ENCODE measurements at regions not wholly inside any gene's neighbourhood (a gene's known extent, or its start where the extent isn't known, plus 50 kb on each side); places are given as distances from the start of the nearest gene placed in this dataset.
"Not testable (repeated sequence)": the region's sequence is repeated elsewhere in the genome, so short reads cannot be mapped to it uniquely, and the experiment has no call there.

DNA sequence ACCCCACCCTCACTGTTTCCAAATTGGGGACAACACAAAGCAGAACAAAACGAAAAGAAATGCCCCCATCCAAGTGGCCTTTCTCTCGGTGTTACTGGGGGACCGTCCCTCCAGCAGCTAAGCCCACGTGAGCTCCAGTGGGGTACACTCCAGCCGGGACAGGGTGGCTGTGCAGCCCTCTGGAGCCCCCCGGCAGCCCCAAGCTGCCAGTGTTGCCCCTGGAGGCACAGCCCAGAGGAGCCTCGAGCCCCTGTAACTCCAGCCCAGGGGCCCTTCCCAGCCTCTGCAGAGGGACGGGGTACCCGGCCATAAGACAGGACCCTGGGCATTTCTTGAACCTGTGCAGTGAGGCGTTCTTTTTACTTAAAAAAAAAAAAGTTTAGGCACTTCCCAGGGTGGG, 124.5 kb upstream of the KCTD7 start:
- no peak for DNase-seq

DNA sequence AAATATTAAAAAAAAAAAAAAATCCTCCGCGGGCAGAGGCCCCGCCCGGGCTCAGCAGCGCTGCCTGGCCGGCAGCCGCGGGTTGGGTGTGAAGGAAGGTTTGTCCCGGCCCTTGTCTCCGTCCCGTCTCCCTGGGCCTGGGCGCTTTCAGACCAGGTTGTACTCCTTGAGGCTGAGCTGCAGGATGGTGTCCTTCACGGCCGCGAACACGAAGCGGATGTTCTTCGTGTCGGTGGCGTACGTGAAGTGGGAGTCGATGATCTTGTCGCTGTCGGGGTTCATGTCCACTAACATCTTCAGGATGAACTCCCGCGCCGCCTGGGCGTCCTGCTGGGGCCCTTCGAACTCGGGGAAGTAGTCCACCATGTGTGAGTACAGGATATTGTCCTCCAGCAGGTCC, 123.7 kb upstream of the KCTD7 start:
- no peak for DNase-seq

DNA sequence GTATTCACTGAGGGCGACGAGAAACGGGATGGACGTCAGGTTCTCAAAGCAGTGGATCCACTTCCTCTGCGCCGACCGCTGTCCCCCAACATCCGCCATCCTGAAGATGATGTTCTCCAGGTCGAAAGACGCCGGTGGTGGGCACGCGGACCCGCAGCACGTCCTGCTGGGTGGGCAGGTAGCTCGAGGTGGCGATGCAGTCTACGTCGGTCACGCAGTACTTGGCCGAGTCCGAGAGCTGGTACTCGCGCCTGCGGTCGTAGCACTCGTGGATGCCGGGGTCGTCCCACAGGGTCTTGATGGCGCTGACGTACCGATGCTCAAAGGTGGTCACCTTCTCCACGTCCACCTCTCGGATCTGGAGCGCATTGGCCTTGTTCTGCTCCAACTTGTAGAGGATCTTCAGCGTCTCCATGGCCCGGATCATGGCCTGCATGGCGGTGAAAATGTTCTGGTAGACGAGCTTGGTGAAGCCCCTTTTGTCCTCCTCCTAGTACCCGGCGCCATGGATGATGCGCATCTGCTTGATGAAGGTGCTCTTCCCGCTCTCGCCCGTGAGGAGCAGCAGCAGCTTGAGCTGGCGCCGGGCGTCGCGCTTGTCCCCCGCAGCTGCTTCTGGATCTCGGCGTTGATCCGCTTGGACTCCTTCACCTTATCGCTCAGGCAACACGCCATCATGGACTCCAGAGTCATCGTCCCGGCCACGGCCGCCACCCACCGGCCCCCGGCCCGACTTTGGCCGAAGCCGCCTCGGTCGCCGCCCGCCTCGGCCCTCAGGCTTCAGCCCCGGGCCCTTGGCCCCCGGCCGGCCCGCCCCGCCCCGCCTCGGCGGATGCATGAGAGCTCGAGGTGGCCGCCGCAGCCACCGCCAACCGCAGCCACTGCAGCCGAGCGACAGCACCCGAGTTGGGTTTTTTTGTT, 122.9 kb upstream of the KCTD7 start:
- DNase-seq: peak; percentile 23

GRCh38 chr7:66506703-66507102, 122.0 kb upstream of the KCTD7 start:
- not testable (repeated sequence) for DNase-seq

GRCh38 chr7:66507764-66508296, 120.9 kb upstream of the KCTD7 start:
- DNase-seq: no peak

- DNase-seq: no peak
Observed at GRCh38 chr7:66508431-66508830, 120.2 kb upstream of the KCTD7 start.

DNA sequence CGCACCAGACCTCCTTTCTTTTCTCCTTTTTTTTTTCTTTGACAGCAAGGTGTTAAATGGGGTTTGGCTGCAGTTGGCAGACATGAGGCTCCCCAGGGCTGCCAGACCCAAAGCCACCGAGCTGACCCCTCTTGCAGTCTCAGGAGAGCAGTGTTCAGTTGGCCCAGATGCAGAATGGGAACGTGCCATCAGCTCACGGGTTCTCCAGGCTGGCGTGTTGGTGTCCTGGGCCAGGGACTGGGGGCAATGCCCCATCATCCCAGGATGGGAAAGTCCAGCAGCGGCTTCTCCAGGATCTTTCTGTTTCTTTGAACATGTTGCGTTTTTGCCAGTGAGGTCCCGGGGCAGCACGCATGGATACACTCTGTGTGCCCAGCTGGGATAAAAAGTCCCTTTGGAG, 114.6 kb upstream of the KCTD7 start:
- DNase-seq: no peak

GRCh38 chr7:66517212-66517909, 111.3 kb upstream of the KCTD7 start:
- no peak for DNase-seq

DNA sequence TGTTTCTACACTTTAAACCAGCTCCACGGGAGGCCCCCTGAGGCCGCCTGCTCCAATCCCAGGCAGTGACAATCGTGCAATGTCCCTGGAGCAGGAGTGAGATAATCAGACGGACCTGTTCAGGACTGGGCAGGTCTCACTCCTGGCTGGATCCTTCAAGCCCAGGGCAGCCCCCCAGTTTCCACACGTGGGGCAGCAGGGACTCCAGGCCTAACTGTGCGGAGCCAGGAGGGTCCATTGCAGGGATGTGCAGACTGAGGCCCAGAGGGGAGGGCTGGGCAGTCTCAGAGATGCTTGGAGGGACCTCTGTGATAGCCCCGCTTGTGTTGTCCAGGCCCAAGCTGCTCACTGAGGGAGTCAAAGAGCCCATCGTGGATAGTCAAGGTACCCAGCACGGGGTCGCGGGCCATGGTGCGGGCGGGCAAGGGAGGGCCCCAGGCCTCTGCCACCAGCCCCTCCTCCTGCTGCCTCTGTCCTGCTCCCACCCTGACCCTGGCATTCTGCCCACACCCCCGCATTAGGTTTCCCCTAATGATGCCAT, 110.5 kb upstream of the KCTD7 start:
- DNase-seq: no peak

GRCh38 chr7:66521675-66522074, 107.0 kb upstream of the KCTD7 start:
- no peak for DNase-seq

- peak; percentile 30 for DNase-seq
Observed at GRCh38 chr7:66522518-66522917, 106.2 kb upstream of the KCTD7 start.

GRCh38 chr7:66523409-66523808, 105.3 kb upstream of the KCTD7 start:
- DNase-seq: no peak

DNA sequence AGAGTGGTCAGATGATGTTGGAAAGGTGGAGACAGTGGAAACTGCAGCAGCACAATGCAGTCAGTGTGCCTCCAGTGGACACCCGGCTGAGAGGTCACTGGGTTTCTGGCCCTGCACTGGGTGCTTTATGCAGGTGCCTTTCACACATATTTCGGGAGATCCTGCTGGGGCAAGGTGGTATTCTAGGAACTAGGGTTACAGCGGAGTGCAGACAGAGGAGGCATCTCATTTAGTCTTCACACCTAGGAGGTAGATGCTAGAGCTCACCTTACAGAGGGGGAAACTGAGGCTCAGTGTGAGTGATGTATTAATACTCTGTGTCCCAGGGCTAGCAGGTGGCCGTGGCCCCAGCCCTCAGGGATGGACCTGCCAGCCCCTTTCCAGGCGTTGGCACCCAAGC, 103.9 kb upstream of the KCTD7 start:
- DNase-seq: no peak

GRCh38 chr7:66526782-66527181, 101.9 kb upstream of the KCTD7 start:
- DNase-seq: not testable (repeated sequence)

GRCh38 chr7:66528652-66529051, 100.0 kb upstream of the KCTD7 start:
- no peak for DNase-seq

GRCh38 chr7:66529883-66530610, 98.6 kb upstream of the KCTD7 start:
- no peak for DNase-seq

- DNase-seq: no peak
Observed at GRCh38 chr7:66535414-66536329, 93.0 kb upstream of the KCTD7 start.

- no peak for DNase-seq
Observed at GRCh38 chr7:66537380-66537779, 91.3 kb upstream of the KCTD7 start.

GRCh38 chr7:66537876-66538275, 90.8 kb upstream of the KCTD7 start:
- no peak for DNase-seq

DNA sequence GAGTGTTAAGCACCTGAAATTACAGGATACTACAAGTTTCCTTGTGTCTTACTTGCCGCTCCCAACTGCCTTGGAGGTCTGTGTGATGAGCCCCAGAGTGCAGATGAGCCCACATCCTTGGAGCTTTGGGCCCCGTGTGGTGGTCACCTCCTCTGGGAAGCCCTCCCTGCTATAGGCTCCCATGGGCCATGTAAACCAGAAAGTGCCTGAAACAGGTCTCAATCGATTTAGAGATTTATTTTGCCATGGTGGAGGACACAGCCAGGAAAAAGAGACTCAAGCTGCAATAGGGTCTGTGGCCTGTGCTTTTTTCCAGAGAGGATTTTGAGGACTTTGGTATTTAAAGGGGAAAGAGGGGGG, 89.4 kb upstream of the KCTD7 start:
- no peak for DNase-seq

DNA sequence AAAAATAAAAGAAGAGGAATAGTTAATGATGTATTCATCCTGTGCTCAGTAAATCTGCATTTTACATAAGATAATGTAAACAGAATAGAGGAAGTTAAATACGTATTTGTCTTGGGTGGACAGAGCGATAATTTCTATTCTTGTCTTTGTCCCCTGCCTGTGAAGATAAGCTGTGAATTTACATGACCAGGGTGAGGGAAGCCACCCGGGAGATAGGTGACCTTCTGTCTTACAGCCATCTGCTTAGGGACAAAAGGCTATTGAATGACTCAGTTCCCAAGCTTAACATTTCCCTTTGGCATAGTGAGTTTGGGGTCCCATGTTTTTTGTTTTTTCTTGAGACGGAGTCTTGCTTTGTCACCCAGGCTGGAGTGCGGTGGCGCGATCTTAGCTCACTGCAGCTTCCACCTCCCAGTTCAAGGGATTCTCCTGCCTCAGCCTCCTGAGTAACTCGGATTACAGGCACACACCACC, 88.7 kb upstream of the KCTD7 start:
- DNase-seq: no peak

DNA sequence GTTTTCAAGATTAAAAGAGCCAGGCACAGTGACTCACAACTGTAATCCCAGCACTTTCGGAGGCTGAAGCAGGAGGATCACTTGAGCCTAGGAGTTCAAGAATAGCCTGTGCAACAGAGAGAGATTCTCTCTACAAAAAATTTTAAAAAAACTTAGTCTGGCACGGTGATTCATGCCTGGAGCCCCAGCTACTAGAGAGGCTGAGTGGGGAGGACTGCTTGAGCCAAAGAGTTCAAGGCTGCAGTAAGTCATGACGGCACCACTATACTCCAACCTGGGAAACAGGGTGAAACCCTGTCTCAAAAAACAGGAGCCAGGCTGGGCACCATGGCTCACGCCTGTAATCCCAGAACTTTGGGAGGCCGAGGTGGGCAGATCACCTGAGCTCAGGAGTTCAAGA, 86.6 kb upstream of the KCTD7 start:
- DNase-seq: no peak

Measured in activated CD4-positive, alpha-beta T cell treated with anti-CD3 and anti-CD28 coated beads, Interleukin-10, Interleukin-2, amounts not matched to agents 100 ng/mL and 50 ng/mL, durations not matched to agents 16 hours and 8 hours (primary cell).